ENCODE measurements at regions not wholly inside any gene's neighbourhood (a gene's known extent, or its start where the extent isn't known, plus 50 kb on each side); places are given as distances from the start of the nearest gene placed in this dataset.

DNA sequence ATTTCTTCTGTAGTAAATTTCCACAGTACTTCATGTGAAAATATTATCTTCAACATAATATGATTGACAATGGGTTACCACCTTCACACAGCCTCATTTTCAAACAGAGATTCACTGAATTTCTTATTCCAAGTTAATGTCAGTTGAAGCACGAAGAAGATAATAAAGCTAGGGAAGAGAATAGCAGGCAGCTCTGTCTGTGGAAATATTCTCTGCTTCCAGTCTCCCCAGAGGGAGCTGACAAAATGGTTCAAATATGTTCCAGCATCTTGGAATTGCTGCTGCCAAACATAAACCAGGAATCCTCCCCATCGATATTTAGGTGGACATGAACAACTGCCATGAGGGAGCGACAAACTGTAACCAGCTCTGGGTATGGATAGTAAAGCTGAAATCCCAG is 224.8 kb downstream of the GJA1 start:
- in situ Hi-C loops (cut with HindIII; ENCODE audit: extremely low pct_ligation_motif_present, low pct_unique_long_range_greater_than_20kb): no loop called here
- no peak for TF ChIP-seq ZNF781 (CRISPR knock-in tag; IDR thresholded peaks at IDR 0.05; ENCODE audit: borderline replicate concordance, not compliant biosample characterization)
- no peak for TF ChIP-seq ZFAT (CRISPR knock-in tag; conservative IDR thresholded peaks at IDR 0.05)
- TF ChIP-seq, protein P1, sequence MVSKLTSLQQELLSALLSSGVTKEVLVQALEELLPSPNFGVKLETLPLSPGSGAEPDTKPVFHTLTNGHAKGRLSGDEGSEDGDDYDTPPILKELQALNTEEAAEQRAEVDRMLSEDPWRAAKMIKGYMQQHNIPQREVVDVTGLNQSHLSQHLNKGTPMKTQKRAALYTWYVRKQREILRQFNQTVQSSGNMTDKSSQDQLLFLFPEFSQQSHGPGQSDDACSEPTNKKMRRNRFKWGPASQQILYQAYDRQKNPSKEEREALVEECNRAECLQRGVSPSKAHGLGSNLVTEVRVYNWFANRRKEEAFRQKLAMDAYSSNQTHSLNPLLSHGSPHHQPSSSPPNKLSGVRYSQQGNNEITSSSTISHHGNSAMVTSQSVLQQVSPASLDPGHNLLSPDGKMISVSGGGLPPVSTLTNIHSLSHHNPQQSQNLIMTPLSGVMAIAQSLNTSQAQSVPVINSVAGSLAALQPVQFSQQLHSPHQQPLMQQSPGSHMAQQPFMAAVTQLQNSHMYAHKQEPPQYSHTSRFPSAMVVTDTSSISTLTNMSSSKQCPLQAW (CRISPR knock-in tag; IDR thresholded peaks at IDR 0.05): no peak
- TF ChIP-seq ZNF3 (CRISPR knock-in tag; IDR thresholded peaks at IDR 0.05): no peak
- no peak for TF ChIP-seq IKZF1 (IDR thresholded peaks at IDR 0.05)
- TF ChIP-seq ZNF263 (CRISPR knock-in tag; IDR thresholded peaks at IDR 0.05): no peak
- TF ChIP-seq PHF20 (CRISPR knock-in tag; IDR thresholded peaks at IDR 0.05): no peak
- TF ChIP-seq, protein P2, sequence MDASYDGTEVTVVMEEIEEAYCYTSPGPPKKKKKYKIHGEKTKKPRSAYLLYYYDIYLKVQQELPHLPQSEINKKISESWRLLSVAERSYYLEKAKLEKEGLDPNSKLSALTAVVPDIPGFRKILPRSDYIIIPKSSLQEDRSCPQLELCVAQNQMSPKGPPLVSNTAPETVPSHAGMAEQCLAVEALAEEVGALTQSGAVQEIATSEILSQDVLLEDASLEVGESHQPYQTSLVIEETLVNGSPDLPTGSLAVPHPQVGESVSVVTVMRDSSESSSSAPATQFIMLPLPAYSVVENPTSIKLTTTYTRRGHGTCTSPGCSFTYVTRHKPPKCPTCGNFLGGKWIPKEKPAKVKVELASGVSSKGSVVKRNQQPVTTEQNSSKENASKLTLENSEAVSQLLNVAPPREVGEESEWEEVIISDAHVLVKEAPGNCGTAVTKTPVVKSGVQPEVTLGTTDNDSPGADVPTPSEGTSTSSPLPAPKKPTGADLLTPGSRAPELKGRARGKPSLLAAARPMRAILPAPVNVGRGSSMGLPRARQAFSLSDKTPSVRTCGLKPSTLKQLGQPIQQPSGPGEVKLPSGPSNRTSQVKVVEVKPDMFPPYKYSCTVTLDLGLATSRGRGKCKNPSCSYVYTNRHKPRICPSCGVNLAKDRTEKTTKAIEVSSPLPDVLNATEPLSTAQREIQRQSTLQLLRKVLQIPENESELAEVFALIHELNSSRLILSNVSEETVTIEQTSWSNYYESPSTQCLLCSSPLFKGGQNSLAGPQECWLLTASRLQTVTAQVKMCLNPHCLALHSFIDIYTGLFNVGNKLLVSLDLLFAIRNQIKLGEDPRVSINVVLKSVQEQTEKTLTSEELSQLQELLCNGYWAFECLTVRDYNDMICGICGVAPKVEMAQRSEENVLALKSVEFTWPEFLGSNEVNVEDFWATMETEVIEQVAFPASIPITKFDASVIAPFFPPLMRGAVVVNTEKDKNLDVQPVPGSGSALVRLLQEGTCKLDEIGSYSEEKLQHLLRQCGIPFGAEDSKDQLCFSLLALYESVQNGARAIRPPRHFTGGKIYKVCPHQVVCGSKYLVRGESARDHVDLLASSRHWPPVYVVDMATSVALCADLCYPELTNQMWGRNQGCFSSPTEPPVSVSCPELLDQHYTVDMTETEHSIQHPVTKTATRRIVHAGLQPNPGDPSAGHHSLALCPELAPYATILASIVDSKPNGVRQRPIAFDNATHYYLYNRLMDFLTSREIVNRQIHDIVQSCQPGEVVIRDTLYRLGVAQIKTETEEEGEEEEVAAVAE (CRISPR knock-in tag; IDR thresholded peaks at IDR 0.05; ENCODE audit: borderline replicate concordance): no peak
- TF ChIP-seq, protein P3, sequence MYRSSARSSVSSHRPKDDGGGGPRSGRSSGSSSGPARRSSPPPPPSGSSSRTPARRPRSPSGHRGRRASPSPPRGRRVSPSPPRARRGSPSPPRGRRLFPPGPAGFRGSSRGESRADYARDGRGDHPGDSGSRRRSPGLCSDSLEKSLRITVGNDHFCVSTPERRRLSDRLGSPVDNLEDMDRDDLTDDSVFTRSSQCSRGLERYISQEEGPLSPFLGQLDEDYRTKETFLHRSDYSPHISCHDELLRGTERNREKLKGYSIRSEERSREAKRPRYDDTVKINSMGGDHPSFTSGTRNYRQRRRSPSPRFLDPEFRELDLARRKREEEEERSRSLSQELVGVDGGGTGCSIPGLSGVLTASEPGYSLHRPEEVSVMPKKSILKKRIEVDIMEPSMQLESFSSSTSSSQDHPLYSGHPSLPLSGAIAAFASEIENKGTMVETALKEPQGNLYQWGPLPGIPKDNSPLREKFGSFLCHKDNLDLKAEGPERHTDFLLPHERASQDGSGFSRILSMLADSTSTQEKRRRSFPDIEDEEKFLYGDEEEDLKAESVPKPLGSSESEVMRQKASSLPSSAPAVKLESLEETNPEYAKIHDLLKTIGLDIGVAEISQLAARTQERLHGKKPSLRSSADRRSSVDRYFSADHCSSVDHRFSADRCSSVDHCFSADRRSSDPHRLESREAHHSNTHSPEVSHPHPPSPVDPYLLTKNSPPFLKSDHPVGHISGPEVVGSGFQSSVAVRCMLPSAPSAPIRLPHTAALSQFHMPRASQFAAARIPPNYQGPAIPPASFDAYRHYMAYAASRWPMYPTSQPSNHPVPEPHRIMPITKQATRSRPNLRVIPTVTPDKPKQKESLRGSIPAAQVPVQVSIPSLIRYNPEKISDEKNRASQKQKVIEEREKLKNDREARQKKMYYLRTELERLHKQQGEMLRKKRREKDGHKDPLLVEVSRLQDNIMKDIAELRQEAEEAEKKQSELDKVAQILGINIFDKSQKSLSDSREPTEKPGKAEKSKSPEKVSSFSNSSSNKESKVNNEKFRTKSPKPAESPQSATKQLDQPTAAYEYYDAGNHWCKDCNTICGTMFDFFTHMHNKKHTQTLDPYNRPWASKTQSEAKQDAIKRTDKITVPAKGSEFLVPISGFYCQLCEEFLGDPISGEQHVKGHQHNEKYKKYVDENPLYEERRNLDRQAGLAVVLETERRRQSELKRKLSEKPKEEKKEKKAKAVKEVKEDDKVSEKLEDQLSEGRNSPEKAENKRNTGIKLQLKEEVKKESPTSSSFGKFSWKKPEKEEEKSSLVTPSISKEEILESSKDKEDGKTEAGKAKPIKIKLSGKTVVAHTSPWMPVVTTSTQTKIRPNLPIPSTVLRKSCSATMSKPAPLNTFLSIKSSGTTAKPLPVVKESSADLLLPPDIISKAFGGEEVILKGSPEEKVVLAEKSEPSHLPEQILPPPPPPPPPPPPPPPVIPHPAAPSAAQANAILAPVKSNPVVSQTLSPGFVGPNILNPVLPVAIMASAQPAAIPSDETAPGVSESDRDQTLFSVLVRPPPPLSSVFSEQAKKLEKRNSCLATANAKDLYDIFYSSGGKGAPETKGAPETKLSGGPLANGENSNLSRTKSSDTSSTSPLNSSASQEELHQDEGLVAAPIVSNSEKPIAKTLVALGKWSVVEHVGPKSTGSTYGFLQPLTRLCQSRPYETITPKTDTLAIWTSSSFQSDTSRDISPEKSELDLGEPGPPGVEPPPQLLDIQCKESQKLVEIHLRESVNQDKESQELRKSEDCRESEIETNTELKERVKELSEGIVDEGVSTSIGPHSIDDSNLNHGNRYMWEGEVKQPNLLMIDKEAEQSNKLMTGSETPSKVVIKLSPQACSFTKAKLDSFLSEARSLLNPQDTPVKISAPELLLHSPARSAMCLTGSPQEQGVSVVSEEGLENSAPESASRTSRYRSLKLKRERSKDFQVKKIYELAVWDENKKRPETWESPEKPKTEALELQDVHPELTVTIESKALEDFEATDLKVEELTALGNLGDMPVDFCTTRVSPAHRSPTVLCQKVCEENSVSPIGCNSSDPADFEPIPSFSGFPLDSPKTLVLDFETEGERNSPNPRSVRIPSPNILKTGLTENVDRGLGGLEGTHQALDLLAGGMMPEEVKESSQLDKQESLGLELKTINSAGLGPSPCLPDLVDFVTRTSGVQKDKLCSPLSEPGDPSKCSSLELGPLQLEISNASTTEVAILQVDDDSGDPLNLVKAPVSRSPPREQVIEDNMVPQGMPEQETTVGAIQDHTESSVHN (CRISPR knock-in tag; IDR thresholded peaks at IDR 0.05): no peak
- TF ChIP-seq, protein P4, sequence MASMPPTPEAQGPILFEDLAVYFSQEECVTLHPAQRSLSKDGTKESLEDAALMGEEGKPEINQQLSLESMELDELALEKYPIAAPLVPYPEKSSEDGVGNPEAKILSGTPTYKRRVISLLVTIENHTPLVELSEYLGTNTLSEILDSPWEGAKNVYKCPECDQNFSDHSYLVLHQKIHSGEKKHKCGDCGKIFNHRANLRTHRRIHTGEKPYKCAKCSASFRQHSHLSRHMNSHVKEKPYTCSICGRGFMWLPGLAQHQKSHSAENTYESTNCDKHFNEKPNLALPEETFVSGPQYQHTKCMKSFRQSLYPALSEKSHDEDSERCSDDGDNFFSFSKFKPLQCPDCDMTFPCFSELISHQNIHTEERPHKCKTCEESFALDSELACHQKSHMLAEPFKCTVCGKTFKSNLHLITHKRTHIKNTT (CRISPR knock-in tag; IDR thresholded peaks at IDR 0.05): no peak

More for the DNA sequence above, 224.8 kb downstream of the GJA1 start:
- H3K9me3 ChIP-seq (ENCODE audit: low read length): no peaks in the 10 kb centered on the region
- no peaks in the 10 kb centered on the region for H3K36me3 ChIP-seq (replicated peaks in 1 of 2; ENCODE audit: control insufficient read depth in 1 of 2, insufficient read depth in 2 of 2, low read length in 2 of 2)
- no peak overlapping the region for H3K27ac ChIP-seq (ENCODE audit: extremely low read length, insufficient read depth, low read length)
- no peaks in the 10 kb centered on the region for H4K20me1 ChIP-seq (ENCODE audit: insufficient read depth, low read length)
- no peak overlapping the region for H2AFZ ChIP-seq (ENCODE audit: low read length)
- WGBS (ENCODE audit: low lambda C conversion rate): 13% methylated on average over 3 of the region's 3 CpGs
- intact Hi-C loops (cut with micrococcal nuclease; ENCODE audit: unreplicated experiment): no loop called here
- no peaks in the 10 kb centered on the region for H3K27me3 ChIP-seq (ENCODE audit: control insufficient read depth in 1 of 2, insufficient read depth in 2 of 2, low read length in 2 of 2)
- CTCF ChIA-PET (ENCODE audit: low intra/inter-chr PET ratio, low total read pairs): no interaction called here
- BruUV-seq (replicated peaks): no TSS peak
- ATAC-seq: no peak
- FAIRE-seq: no peak
- no peaks in the 10 kb centered on the region for H3K4me1 ChIP-seq (ENCODE audit: insufficient read depth, low read length)
- no peak overlapping the region for H3K4me3 ChIP-seq (replicated peaks in 1 of 3; ENCODE audit: insufficient read depth in 1 of 3, low read depth in 2 of 3, low read length in 3 of 3)
- H3K4me2 ChIP-seq (ENCODE audit: low read depth, low read length): no peak overlapping the region
- POLR2A ChIA-PET: no interaction called here
- H3K9ac ChIP-seq (ENCODE audit: insufficient read depth, low read depth, low read length): no peak overlapping the region
- DNase-seq (ENCODE audit: low spot score): no peak
- no peaks in the 10 kb centered on the region for H3K79me2 ChIP-seq (ENCODE audit: insufficient read depth, low read length)
